GM18519 (cell line): ENCODE measurements at regions not wholly inside any gene's neighbourhood (a gene's known extent, or its start where the extent isn't known, plus 50 kb on each side); places are given as distances from the start of the nearest gene placed in this dataset.
"Not testable (repeated sequence)": the region's sequence is repeated elsewhere in the genome, so short reads cannot be mapped to it uniquely, and the experiment has no call there.

Experiments used
- ATAC-seq: cut with Tn5 transposase; IDR thresholded peaks from one replicate; pipeline ENCODE4 v1.9.1; 2021; ENCODE audit warnings: mild to moderate bottlenecking, moderate library complexity; ENCODE audit not compliant: unreplicated experiment, low FRiP score

- no peak for ATAC-seq
Measured at GRCh38 chr10:5268743-5269142, 72.1 kb downstream of the AKR1C4 start.

- no peak for ATAC-seq
Measured at GRCh38 chr10:5269791-5270190, 73.2 kb downstream of the AKR1C4 start.

- no peak for ATAC-seq
Measured at GRCh38 chr10:5271526-5271925, 74.9 kb downstream of the AKR1C4 start.

GRCh38 chr10:5272065-5272803 lies 75.6 kb downstream of the AKR1C4 start:
- no peak for ATAC-seq

- no peak for ATAC-seq
Measured at GRCh38 chr10:5274795-5275194, 78.2 kb downstream of the AKR1C4 start.

GRCh38 chr10:5281356-5281755 lies 83.4 kb upstream of the UCN3 start:
- no peak for ATAC-seq

GRCh38 chr10:5282137-5282536 lies 82.6 kb upstream of the UCN3 start:
- ATAC-seq: no peak

- ATAC-seq: no peak
Measured at GRCh38 chr10:5283305-5284158, 81.2 kb upstream of the UCN3 start.

GRCh38 chr10:5284311-5285057 lies 80.3 kb upstream of the UCN3 start:
- ATAC-seq: peak; percentile 62

GRCh38 chr10:5285186-5285585 lies 79.6 kb upstream of the UCN3 start:
- ATAC-seq: no peak

GRCh38 chr10:5288359-5288758 lies 76.4 kb upstream of the UCN3 start:
- no peak for ATAC-seq

GRCh38 chr10:5289228-5289627 lies 75.5 kb upstream of the UCN3 start:
- not testable (repeated sequence) for ATAC-seq

GRCh38 chr10:5291501-5292195 lies 73.1 kb upstream of the UCN3 start:
- no peak for ATAC-seq

GRCh38 chr10:5292196-5292735 lies 72.5 kb upstream of the UCN3 start:
- ATAC-seq: no peak

GRCh38 chr10:5292970-5293369 lies 71.8 kb upstream of the UCN3 start:
- not testable (repeated sequence) for ATAC-seq

GRCh38 chr10:5293691-5294550 lies 70.8 kb upstream of the UCN3 start:
- no peak for ATAC-seq

- no peak for ATAC-seq
Measured at GRCh38 chr10:5297466-5297865, 67.3 kb upstream of the UCN3 start.

- ATAC-seq: no peak
Measured at GRCh38 chr10:5297996-5298395, 66.8 kb upstream of the UCN3 start.

GRCh38 chr10:5299950-5300349 lies 64.8 kb upstream of the UCN3 start:
- ATAC-seq: no peak
